ENCODE measurements at regions not wholly inside any gene's neighbourhood (a gene's known extent, or its start where the extent isn't known, plus 50 kb on each side); places are given as distances from the start of the nearest gene placed in this dataset.

DNA sequence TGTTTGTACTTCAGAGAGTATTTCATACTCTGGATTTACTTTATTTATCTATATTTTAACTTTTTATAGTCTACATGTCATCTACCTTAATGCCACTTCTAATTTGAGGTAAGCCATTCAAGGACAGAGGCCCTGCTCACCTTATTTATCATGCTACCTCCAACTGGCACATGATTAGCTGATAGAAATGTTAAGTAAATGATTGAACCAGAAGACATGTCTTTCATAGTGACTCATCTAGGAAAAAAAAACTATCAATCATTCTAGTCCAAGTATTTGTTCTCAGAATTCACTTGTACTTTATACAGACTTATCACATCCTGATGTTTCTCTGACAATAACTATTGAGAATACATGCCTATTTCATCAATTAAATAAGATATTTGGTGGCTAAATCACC, 856.3 kb downstream of the XPNPEP1 start:
- TF ChIP-seq SIN3A (IDR thresholded peaks at IDR 0.05; ENCODE audit: borderline replicate concordance, insufficient read depth, low read depth, low read length), result no peak
- TF ChIP-seq, protein P1, sequence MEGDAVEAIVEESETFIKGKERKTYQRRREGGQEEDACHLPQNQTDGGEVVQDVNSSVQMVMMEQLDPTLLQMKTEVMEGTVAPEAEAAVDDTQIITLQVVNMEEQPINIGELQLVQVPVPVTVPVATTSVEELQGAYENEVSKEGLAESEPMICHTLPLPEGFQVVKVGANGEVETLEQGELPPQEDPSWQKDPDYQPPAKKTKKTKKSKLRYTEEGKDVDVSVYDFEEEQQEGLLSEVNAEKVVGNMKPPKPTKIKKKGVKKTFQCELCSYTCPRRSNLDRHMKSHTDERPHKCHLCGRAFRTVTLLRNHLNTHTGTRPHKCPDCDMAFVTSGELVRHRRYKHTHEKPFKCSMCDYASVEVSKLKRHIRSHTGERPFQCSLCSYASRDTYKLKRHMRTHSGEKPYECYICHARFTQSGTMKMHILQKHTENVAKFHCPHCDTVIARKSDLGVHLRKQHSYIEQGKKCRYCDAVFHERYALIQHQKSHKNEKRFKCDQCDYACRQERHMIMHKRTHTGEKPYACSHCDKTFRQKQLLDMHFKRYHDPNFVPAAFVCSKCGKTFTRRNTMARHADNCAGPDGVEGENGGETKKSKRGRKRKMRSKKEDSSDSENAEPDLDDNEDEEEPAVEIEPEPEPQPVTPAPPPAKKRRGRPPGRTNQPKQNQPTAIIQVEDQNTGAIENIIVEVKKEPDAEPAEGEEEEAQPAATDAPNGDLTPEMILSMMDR (IDR thresholded peaks at IDR 0.05), result no peak

All from Panc1 (cell line).